Fibroblast of lung (primary cell): ENCODE measurements at regions not wholly inside any gene's neighbourhood (a gene's known extent, or its start where the extent isn't known, plus 50 kb on each side); places are given as distances from the start of the nearest gene placed in this dataset.
"Not testable (repeated sequence)": the region's sequence is repeated elsewhere in the genome, so short reads cannot be mapped to it uniquely, and the experiment has no call there.

Experiments
- DNase-seq, 2 donors: peaks; one replicate each; pipeline versions ENCODE4 v3.0.0 to v3.0.0-alpha.2; 2010; ENCODE audit warnings: low read depth in 2 of 2
- H2AFZ ChIP-seq: 2 replicates; pipeline ENCODE4 v1.5.1; 2012; ENCODE audit warnings: low read length, control low read depth, inconsistent platforms
- H3K27ac ChIP-seq: 2 replicates; pipeline ENCODE4 v1.5.1; 2011; ENCODE audit warnings: low read length, control low read depth; ENCODE audit not compliant: insufficient read depth
- H3K27me3 ChIP-seq: 2 replicates; pipeline ENCODE4 v1.5.1; 2011; ENCODE audit warnings: mild to moderate bottlenecking, low read length; ENCODE audit not compliant: control insufficient read depth, insufficient read depth
- H3K36me3 ChIP-seq: 2 replicates; pipeline ENCODE4 v1.5.1; 2011; ENCODE audit warnings: low read length; ENCODE audit not compliant: control insufficient read depth, insufficient read depth
- H3K4me1 ChIP-seq: 2 replicates; pipeline ENCODE4 v1.5.1; 2011; ENCODE audit warnings: low read length; ENCODE audit not compliant: control insufficient read depth, insufficient read depth; ENCODE audit errors: extremely low read depth
- H3K4me2 ChIP-seq: 2 replicates; pipeline ENCODE4 v1.5.1; 2011; ENCODE audit warnings: low read length, control low read depth; ENCODE audit not compliant: insufficient read depth; ENCODE audit errors: extremely low read depth
- H3K4me3 ChIP-seq, 4 experiments: fragments of 200-600 bp in 1 of 4; sonication (generic) in 1 of 4; replicated peaks in 1 of 4; 2 replicates each; pipeline ENCODE4 v1.5.1; 2011 to 2016; ENCODE audit warnings: low read length in 4 of 4, low read depth in 3 of 4, mild to moderate bottlenecking in 3 of 4, control low read depth in 2 of 4, inconsistent platforms in 1 of 4, mixed read lengths in 1 of 4; ENCODE audit not compliant: insufficient read depth in 1 of 4; ENCODE audit errors: control extremely low read depth in 1 of 4
- H3K79me2 ChIP-seq: 2 replicates; pipeline ENCODE4 v1.5.1; 2012; ENCODE audit warnings: mild to moderate bottlenecking, low read length, inconsistent platforms; ENCODE audit not compliant: control insufficient read depth, insufficient read depth
- H3K9ac ChIP-seq: 2 replicates; pipeline ENCODE4 v1.5.1; 2011; ENCODE audit warnings: mild to moderate bottlenecking, low read length, control low read depth; ENCODE audit not compliant: insufficient read depth
- H3K9me3 ChIP-seq: 2 replicates; pipeline ENCODE4 v1.5.1; 2012; ENCODE audit warnings: low read depth, low read length; ENCODE audit not compliant: control insufficient read depth, insufficient read depth
- H4K20me1 ChIP-seq: 2 replicates; pipeline ENCODE4 v1.5.1; 2011; ENCODE audit warnings: low read length; ENCODE audit not compliant: control insufficient read depth, insufficient read depth; ENCODE audit errors: extremely low read depth
- CTCF ChIP-seq, 2 donors: IDR thresholded peaks in 1 of 2; conservative IDR thresholded peaks in 1 of 2; 1 replicate in 1 of 2; 2 replicates in 1 of 2; pipeline ENCODE4 v1.5.1; 2011 to 2012; ENCODE audit warnings: low read length in 2 of 2, control low read depth in 1 of 2, inconsistent platforms in 1 of 2, low read depth in 1 of 2, mild to moderate bottlenecking in 1 of 2
- EZH2 ChIP-seq: IDR thresholded peaks from 2 replicates; pipeline ENCODE4 v1.5.1; 2012; ENCODE audit warnings: low read length, control low read depth, mild to moderate bottlenecking; ENCODE audit errors: missing control alignments

- Histone ChIP-seq H3K27ac (no peak overlapping the region), H3K4me2 (no peak overlapping the region), H3K9ac (no peak overlapping the region), H3K9me3 (no peaks in the 10 kb centered on the region), H3K4me1 (no peaks in the 10 kb centered on the region), H3K79me2 (no peaks in the 10 kb centered on the region), H3K27me3 (no peaks in the 10 kb centered on the region), H2AFZ (no peak overlapping the region), H3K4me3 (no peak overlapping the region), H4K20me1 (no peaks in the 10 kb centered on the region), H3K36me3 (no peaks in the 10 kb centered on the region)
- TF ChIP-seq CTCF (conservative IDR thresholded peaks at IDR 0.05 in 1 of 2, IDR thresholded peaks at IDR 0.05 in 1 of 2; ENCODE audit: low read depth in 1 of 2, low read length in 2 of 2) (no peak), EZH2 (no peak)
- peak in 1 of 2 donors; percentile 60 for DNase-seq
Observed at GRCh38 chr2:220814441-220814840, 757.7 kb downstream of the EPHA4 start.

GRCh38 chr2:220815698-220816097, 756.4 kb downstream of the EPHA4 start:
- Histone ChIP-seq H3K4me1 (no peaks in the 10 kb centered on the region), H3K4me2 (no peak overlapping the region), H2AFZ (no peak overlapping the region), H3K79me2 (no peaks in the 10 kb centered on the region), H3K36me3 (no peaks in the 10 kb centered on the region), H3K27ac (no peak overlapping the region), H3K4me3 (no peak overlapping the region), H3K27me3 (no peaks in the 10 kb centered on the region), H4K20me1 (no peaks in the 10 kb centered on the region), H3K9ac (no peak overlapping the region), H3K9me3 (no peaks in the 10 kb centered on the region)
- no peak for TF ChIP-seq CTCF (conservative IDR thresholded peaks at IDR 0.05 in 1 of 2, IDR thresholded peaks at IDR 0.05 in 1 of 2; ENCODE audit: low read depth in 1 of 2, low read length in 2 of 2)
- no peak for TF ChIP-seq EZH2
- DNase-seq: no peak

- Histone ChIP-seq H3K27me3 (no peaks in the 10 kb centered on the region), H3K4me1 (no peaks in the 10 kb centered on the region), H3K9me3 (no peaks in the 10 kb centered on the region), H4K20me1 (no peaks in the 10 kb centered on the region), H3K4me3 (no peak overlapping the region), H3K36me3 (no peaks in the 10 kb centered on the region), H3K9ac (no peak overlapping the region), H3K79me2 (no peaks in the 10 kb centered on the region), H2AFZ (no peak overlapping the region), H3K27ac (no peak overlapping the region), H3K4me2 (no peak overlapping the region)
- DNase-seq: no peak
- TF ChIP-seq EZH2 (no peak), CTCF (conservative IDR thresholded peaks at IDR 0.05 in 1 of 2, IDR thresholded peaks at IDR 0.05 in 1 of 2; ENCODE audit: low read depth in 1 of 2, low read length in 2 of 2) (no peak)
Observed at GRCh38 chr2:220821683-220822082, 750.4 kb downstream of the EPHA4 start.

GRCh38 chr2:220823590-220823989, 748.5 kb downstream of the EPHA4 start:
- H3K9ac ChIP-seq, H3K27me3 ChIP-seq, H3K4me3 ChIP-seq, H3K9me3 ChIP-seq, H4K20me1 ChIP-seq, DNase-seq, H3K4me2 ChIP-seq, H3K27ac ChIP-seq, H3K4me1 ChIP-seq, H2AFZ ChIP-seq, H3K79me2 ChIP-seq, H3K36me3 ChIP-seq: not testable (repeated sequence)
